ENCODE measurements at regions not wholly inside any gene's neighbourhood (a gene's known extent, or its start where the extent isn't known, plus 50 kb on each side); places are given as distances from the start of the nearest gene placed in this dataset.

GRCh38 chr10:104505521-104506042, 135.5 kb upstream of the SORCS3 start:
- Histone ChIP-seq H3K9me3 (no peaks in the 10 kb centered on the region), H3K4me1 (ENCODE audit: control insufficient read depth in 1 of 2, insufficient read depth in 1 of 2, low read depth in 1 of 2, low read length in 1 of 2) (peaks cover 0 to 7% of the 10 kb centered on the region in 2 experiments), H3K36me3 (no peaks in the 10 kb centered on the region), H3K27me3 (peaks cover 25% of the 10 kb centered on the region), H3K27ac (no peak overlapping the region), H3K4me3 (ENCODE audit: low read depth in 1 of 2, low read length in 1 of 2) (no peak overlapping the region)
- no peak for TF ChIP-seq CTCF (IDR thresholded peaks at IDR 0.05)

GRCh38 chr10:104509981-104510380, 131.1 kb upstream of the SORCS3 start:
- no peak overlapping the region for H3K4me3 ChIP-seq (ENCODE audit: low read depth in 1 of 2, low read length in 1 of 2)
- no peak overlapping the region for H3K27ac ChIP-seq
- H3K9me3 ChIP-seq: no peaks in the 10 kb centered on the region
- peaks cover 18% of the 10 kb centered on the region for H3K27me3 ChIP-seq
- TF ChIP-seq CTCF (IDR thresholded peaks at IDR 0.05): no peak
- peaks cover 0 to 10% of the 10 kb centered on the region in 2 experiments for H3K4me1 ChIP-seq (ENCODE audit: control insufficient read depth in 1 of 2, insufficient read depth in 1 of 2, low read depth in 1 of 2, low read length in 1 of 2)
- no peaks in the 10 kb centered on the region for H3K36me3 ChIP-seq

GRCh38 chr10:104510644-104511043, 130.4 kb upstream of the SORCS3 start:
- H3K9me3 ChIP-seq: no peaks in the 10 kb centered on the region
- H3K27me3 ChIP-seq: peaks cover 18% of the 10 kb centered on the region
- H3K36me3 ChIP-seq: no peaks in the 10 kb centered on the region
- no peak overlapping the region for H3K27ac ChIP-seq
- peaks cover 5 to 17% of the 10 kb centered on the region in 2 experiments for H3K4me1 ChIP-seq (ENCODE audit: control insufficient read depth in 1 of 2, insufficient read depth in 1 of 2, low read depth in 1 of 2, low read length in 1 of 2)
- no peak overlapping the region for H3K4me3 ChIP-seq (ENCODE audit: low read depth in 1 of 2, low read length in 1 of 2)
- no peak for TF ChIP-seq CTCF (IDR thresholded peaks at IDR 0.05)

GRCh38 chr10:104512800-104513199, 128.3 kb upstream of the SORCS3 start:
- no peak for TF ChIP-seq CTCF (IDR thresholded peaks at IDR 0.05)
- no peaks in the 10 kb centered on the region for H3K36me3 ChIP-seq
- H3K9me3 ChIP-seq: no peaks in the 10 kb centered on the region
- no peak overlapping the region for H3K4me3 ChIP-seq (ENCODE audit: low read depth in 1 of 2, low read length in 1 of 2)
- peaks cover 8% of the 10 kb centered on the region for H3K27me3 ChIP-seq
- H3K4me1 ChIP-seq (ENCODE audit: control insufficient read depth in 1 of 2, insufficient read depth in 1 of 2, low read depth in 1 of 2, low read length in 1 of 2): peaks cover 12 to 25% of the 10 kb centered on the region in 2 experiments
- no peak overlapping the region for H3K27ac ChIP-seq

- no peak for TF ChIP-seq CTCF (IDR thresholded peaks at IDR 0.05)
- Histone ChIP-seq H3K36me3 (no peaks in the 10 kb centered on the region), H3K27me3 (peaks cover 1% of the 10 kb centered on the region), H3K4me1 (ENCODE audit: control insufficient read depth in 1 of 2, insufficient read depth in 1 of 2, low read depth in 1 of 2, low read length in 1 of 2) (peaks cover 12 to 25% of the 10 kb centered on the region in 2 experiments), H3K9me3 (no peaks in the 10 kb centered on the region), H3K4me3 (ENCODE audit: low read depth in 1 of 2, low read length in 1 of 2) (peak overlapping the region in 1 of 2 experiments; percentile 29), H3K27ac (peak overlapping the region; percentile 81)
Measured at GRCh38 chr10:104515678-104516199, 125.4 kb upstream of the SORCS3 start.
